Right cardiac atrium (tissue), 5 donors: ENCODE measurements at regions not wholly inside any gene's neighbourhood (a gene's known extent, or its start where the extent isn't known, plus 50 kb on each side); places are given as distances from the start of the nearest gene placed in this dataset.

Experiments used
- ATAC-seq, 2 donors: fragments of 200-7000 bp; cut with Tn5 transposase; one replicate each; pipeline versions ENCODE4 v1.8.0 to v1.9.1; 2020; ENCODE audit warnings: moderate library complexity in 2 of 2, mild to moderate bottlenecking in 1 of 2
- DNase-seq, 3 donors: peaks; one replicate each; pipeline ENCODE4 v3.0.0-alpha.2; 2020
- H3K27ac ChIP-seq: one replicate; pipeline ENCODE4 v1.5.1; 2013; ENCODE audit warnings: mild to moderate bottlenecking, low read length, control low read depth, moderate library complexity
- H3K27me3 ChIP-seq: one replicate; pipeline ENCODE4 v1.6.1; 2013; ENCODE audit not compliant: control insufficient read depth, insufficient read depth
- H3K4me1 ChIP-seq: one replicate; pipeline ENCODE4 v1.6.1; 2013; ENCODE audit warnings: low read length; ENCODE audit not compliant: control insufficient read depth, insufficient read depth
- H3K4me3 ChIP-seq: one replicate; pipeline ENCODE4 v1.5.1; 2013; ENCODE audit warnings: low read length, control low read depth
- H3K9me3 ChIP-seq: one replicate; pipeline ENCODE4 v1.6.1; 2013; ENCODE audit warnings: low read length; ENCODE audit not compliant: control insufficient read depth
- WGBS: extraction: QIAGEN DNeasy Blood & Tissue Kit; methylation state at CpG from one replicate; pipeline ENCODE4 v1.1.7; 2013; 5-methylcytosine and 5-hydroxymethylcytosine counted together
- intact Hi-C, 4 donors: fragments of 100-400 bp; cut with DNase I; formaldehyde crosslinking; loops; one replicate each; pipeline versions ENCODE4 v1.11.0 to v1.14.0; 2022 to 2023
- donor health status: healthy with polysubstance abuse.
- donor health status: DM: no; HTN: yes; CAD: no.
- donor health status: DM: no; HTN: no; CAD: no.
- donor health status: DM: no; HTN: yes; CAD: no; lungs with severe emphysema.
- donor health status: DM: yes; HTN: yes; CAD: no.

- intact Hi-C loops, result no loop called here
- WGBS, result 54% methylated on average over 3 of the region's 3 CpGs
- ATAC-seq (no peak), DNase-seq (no peak)
- no peak overlapping the region for H3K27ac ChIP-seq
- H3K9me3 ChIP-seq, result no peaks in the 10 kb centered on the region
- no peaks in the 10 kb centered on the region for H3K4me1 ChIP-seq
- peaks cover 2% of the 10 kb centered on the region for H3K27me3 ChIP-seq
- no peak overlapping the region for H3K4me3 ChIP-seq
Measured at GRCh38 chr2:60629305-60629662, 75.8 kb upstream of the BCL11A start.

GRCh38 chr2:60629801-60630385 is 76.4 kb upstream of the BCL11A start:
- no peaks in the 10 kb centered on the region for H3K9me3 ChIP-seq
- DNase-seq (no peak), ATAC-seq (no peak)
- H3K27me3 ChIP-seq, result peaks cover 2% of the 10 kb centered on the region
- no peaks in the 10 kb centered on the region for H3K4me1 ChIP-seq
- intact Hi-C loops, result no loop called here
- 80% methylated on average over 4 of the region's 4 CpGs for WGBS
- no peak overlapping the region for H3K27ac ChIP-seq
- no peak overlapping the region for H3K4me3 ChIP-seq

GRCh38 chr2:60633615-60634014 is 80.2 kb upstream of the BCL11A start:
- no peak for ATAC-seq
- intact Hi-C loops, result no loop called here

GRCh38 chr2:60634438-60634837 is 81.0 kb upstream of the BCL11A start:
- Histone ChIP-seq H3K4me1 (no peaks in the 10 kb centered on the region), H3K27me3 (no peaks in the 10 kb centered on the region), H3K27ac (no peak overlapping the region), H3K4me3 (no peak overlapping the region), H3K9me3 (no peaks in the 10 kb centered on the region)
- intact Hi-C loops, result no loop called here
- DNase-seq (no peak), ATAC-seq (no peak)
- 69% methylated on average over 1 of the region's 1 CpG for WGBS

More at GRCh38 chr2:60633615-60634014, 80.2 kb upstream of the BCL11A start:
- H3K4me3 ChIP-seq, result no peak overlapping the region
- peaks cover 2% of the 10 kb centered on the region for H3K27me3 ChIP-seq
- H3K9me3 ChIP-seq, result no peaks in the 10 kb centered on the region
- no peaks in the 10 kb centered on the region for H3K4me1 ChIP-seq
- no peak overlapping the region for H3K27ac ChIP-seq
- no peak for DNase-seq
- 62% methylated on average over 5 of the region's 5 CpGs for WGBS

GRCh38 chr2:60641811-60642788 is 88.6 kb upstream of the BCL11A start:
- WGBS, result 33% methylated on average over 6 of the region's 6 CpGs
- no peaks in the 10 kb centered on the region for H3K4me1 ChIP-seq
- intact Hi-C loops, result no loop called here
- DNase-seq (no peak), ATAC-seq (peak in 1 of 2 donors; percentile 50)
- H3K27me3 ChIP-seq, result no peaks in the 10 kb centered on the region
- H3K27ac ChIP-seq, result no peak overlapping the region
- H3K9me3 ChIP-seq, result no peaks in the 10 kb centered on the region
- H3K4me3 ChIP-seq, result no peak overlapping the region

- Histone ChIP-seq H3K4me1 (no peaks in the 10 kb centered on the region), H3K4me3 (no peak overlapping the region), H3K9me3 (no peaks in the 10 kb centered on the region), H3K27ac (no peak overlapping the region), H3K27me3 (no peaks in the 10 kb centered on the region)
- DNase-seq (no peak), ATAC-seq (no peak)
- WGBS, result 90% methylated on average over 7 of the region's 7 CpGs
- intact Hi-C loops, result no loop called here
Measured at GRCh38 chr2:60643747-60644146, 90.3 kb upstream of the BCL11A start.

GRCh38 chr2:60644951-60645350 is 91.5 kb upstream of the BCL11A start:
- DNase-seq, result no peak
- Histone ChIP-seq H3K27ac (peak overlapping the region; percentile 24), H3K4me1 (no peaks in the 10 kb centered on the region), H3K9me3 (no peaks in the 10 kb centered on the region), H3K27me3 (no peaks in the 10 kb centered on the region), H3K4me3 (no peak overlapping the region)
- peak; percentile 45 to 72 for ATAC-seq
- 44% methylated on average over 6 of the region's 6 CpGs for whole genome bisulfite sequencing
- intact Hi-C loops, result no loop called here

- 48% methylated on average over 5 of the region's 5 CpGs for WGBS
- ATAC-seq, result no peak
Measured at GRCh38 chr2:60648191-60648590, 94.7 kb upstream of the BCL11A start.

GRCh38 chr2:60649721-60650120 is 96.3 kb upstream of the BCL11A start:
- H3K4me3 ChIP-seq, result no peak overlapping the region
- H3K4me1 ChIP-seq, result no peaks in the 10 kb centered on the region
- peaks cover 4% of the 10 kb centered on the region for H3K27me3 ChIP-seq
- no peak overlapping the region for H3K27ac ChIP-seq
- no peak for DNase-seq
- intact Hi-C loops, result no loop called here
- no peaks in the 10 kb centered on the region for H3K9me3 ChIP-seq
- ATAC-seq, result no peak

More at GRCh38 chr2:60648191-60648590, 94.7 kb upstream of the BCL11A start:
- intact Hi-C loops, result no loop called here
- no peaks in the 10 kb centered on the region for H3K27me3 ChIP-seq
- no peak overlapping the region for H3K27ac ChIP-seq
- no peak for DNase-seq
- no peaks in the 10 kb centered on the region for H3K4me1 ChIP-seq
- no peak overlapping the region for H3K4me3 ChIP-seq
- no peaks in the 10 kb centered on the region for H3K9me3 ChIP-seq

- Histone ChIP-seq H3K4me1 (no peaks in the 10 kb centered on the region), H3K9me3 (no peaks in the 10 kb centered on the region), H3K27ac (no peak overlapping the region), H3K4me3 (no peak overlapping the region), H3K27me3 (peaks cover 4% of the 10 kb centered on the region)
- intact Hi-C loops, result no loop called here
- ATAC-seq, result no peak
- no peak for DNase-seq
- WGBS, result 71% methylated on average over 15 of the region's 15 CpGs
Measured at GRCh38 chr2:60652832-60653340, 99.4 kb upstream of the BCL11A start.

GRCh38 chr2:60657673-60658072 is 98.4 kb upstream of the PAPOLG start:
- DNase-seq, result no peak
- intact Hi-C loops, result no loop called here
- 85% methylated on average over 4 of the region's 4 CpGs for WGBS

More at GRCh38 chr2:60657673-60658072, 98.4 kb upstream of the PAPOLG start:
- H3K4me3 ChIP-seq, result no peak overlapping the region
- no peak overlapping the region for H3K27ac ChIP-seq
- H3K4me1 ChIP-seq, result no peaks in the 10 kb centered on the region
- peaks cover 4% of the 10 kb centered on the region for H3K27me3 ChIP-seq
- H3K9me3 ChIP-seq, result no peaks in the 10 kb centered on the region
- no peak for ATAC-seq
